ENCODE measurements at regions not wholly inside any gene's neighbourhood (a gene's known extent, or its start where the extent isn't known, plus 50 kb on each side); places are given as distances from the start of the nearest gene placed in this dataset.
"Not testable (repeated sequence)": the region's sequence is repeated elsewhere in the genome, so short reads cannot be mapped to it uniquely, and the experiment has no call there.

DNA sequence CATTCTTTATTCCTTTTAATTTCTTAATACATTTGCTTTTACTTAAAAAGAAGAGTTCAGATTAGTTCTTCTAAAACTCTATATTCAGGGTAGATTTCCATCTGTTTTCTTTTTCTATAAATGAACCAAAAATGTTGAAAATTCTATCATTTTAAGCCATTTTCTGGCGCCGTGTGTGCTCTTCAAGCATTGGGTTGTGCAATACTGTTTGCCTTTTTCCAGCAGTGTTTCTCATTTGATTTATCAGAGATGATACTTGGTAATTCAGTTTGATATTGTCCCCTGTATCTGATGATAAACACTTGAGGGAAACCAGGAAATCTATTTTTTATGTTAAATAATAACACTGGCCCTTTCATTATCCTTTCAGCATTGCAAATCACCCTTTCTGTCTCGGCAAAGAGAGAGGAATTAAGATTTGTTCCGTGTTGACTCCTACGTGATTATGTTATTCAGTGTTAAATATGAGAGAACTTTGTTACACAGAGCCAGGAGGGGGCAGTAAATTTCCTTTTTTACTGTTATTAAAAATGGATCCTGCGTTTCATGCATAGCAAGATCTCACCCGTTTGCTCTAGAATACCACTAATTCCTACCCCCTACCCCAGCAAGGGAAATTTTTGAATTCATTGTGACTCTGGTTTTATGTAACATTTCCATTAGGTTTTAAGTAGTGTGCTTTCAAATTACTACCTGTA lies 606.9 kb upstream of the RBFOX1 start:
- no peaks in the 10 kb centered on the region for H3K4me1 ChIP-seq
- no peak overlapping the region for H3K4me3 ChIP-seq
- DNase-seq (ENCODE audit: low spot score in 2 of 2) = no peak
- TF ChIP-seq, protein P1, sequence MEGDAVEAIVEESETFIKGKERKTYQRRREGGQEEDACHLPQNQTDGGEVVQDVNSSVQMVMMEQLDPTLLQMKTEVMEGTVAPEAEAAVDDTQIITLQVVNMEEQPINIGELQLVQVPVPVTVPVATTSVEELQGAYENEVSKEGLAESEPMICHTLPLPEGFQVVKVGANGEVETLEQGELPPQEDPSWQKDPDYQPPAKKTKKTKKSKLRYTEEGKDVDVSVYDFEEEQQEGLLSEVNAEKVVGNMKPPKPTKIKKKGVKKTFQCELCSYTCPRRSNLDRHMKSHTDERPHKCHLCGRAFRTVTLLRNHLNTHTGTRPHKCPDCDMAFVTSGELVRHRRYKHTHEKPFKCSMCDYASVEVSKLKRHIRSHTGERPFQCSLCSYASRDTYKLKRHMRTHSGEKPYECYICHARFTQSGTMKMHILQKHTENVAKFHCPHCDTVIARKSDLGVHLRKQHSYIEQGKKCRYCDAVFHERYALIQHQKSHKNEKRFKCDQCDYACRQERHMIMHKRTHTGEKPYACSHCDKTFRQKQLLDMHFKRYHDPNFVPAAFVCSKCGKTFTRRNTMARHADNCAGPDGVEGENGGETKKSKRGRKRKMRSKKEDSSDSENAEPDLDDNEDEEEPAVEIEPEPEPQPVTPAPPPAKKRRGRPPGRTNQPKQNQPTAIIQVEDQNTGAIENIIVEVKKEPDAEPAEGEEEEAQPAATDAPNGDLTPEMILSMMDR (IDR thresholded peaks at IDR 0.05) = no peak
- TF ChIP-seq POLR2A (IDR thresholded peaks at IDR 0.05) (no peak), POLR2AphosphoS5 (IDR thresholded peaks at IDR 0.05) (no peak)
- H3K27me3 ChIP-seq = no peaks in the 10 kb centered on the region
- H3K36me3 ChIP-seq = no peaks in the 10 kb centered on the region
- intact Hi-C loops (cut with DNase I; ENCODE audit: low total_unique reads) = no loop called here
- H3K27ac ChIP-seq = no peak overlapping the region
- no peaks in the 10 kb centered on the region for H3K9me3 ChIP-seq

DNA sequence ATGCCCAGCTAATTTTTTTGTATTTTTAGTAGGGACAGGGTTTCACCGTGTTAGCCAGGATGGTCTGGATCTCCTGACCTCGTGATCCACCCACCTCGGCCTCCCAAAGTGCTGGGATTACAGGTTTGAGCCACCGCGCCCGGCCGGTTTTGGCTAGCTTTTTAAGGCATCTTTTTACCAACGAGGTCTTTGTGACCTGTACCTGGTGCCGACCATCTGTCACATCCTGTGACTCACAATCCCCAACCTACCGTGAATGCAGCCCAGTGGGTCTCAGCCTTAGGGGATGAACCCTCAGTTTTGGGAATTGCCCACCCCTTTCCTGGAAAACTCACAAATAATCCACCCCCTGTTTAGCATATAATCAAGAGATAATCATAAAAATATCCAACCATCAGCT lies 607.4 kb upstream of the RBFOX1 start:
- H3K27ac ChIP-seq; intact Hi-C loops (cut with DNase I; ENCODE audit: low total_unique reads); H3K36me3 ChIP-seq: not testable (repeated sequence)

DNA sequence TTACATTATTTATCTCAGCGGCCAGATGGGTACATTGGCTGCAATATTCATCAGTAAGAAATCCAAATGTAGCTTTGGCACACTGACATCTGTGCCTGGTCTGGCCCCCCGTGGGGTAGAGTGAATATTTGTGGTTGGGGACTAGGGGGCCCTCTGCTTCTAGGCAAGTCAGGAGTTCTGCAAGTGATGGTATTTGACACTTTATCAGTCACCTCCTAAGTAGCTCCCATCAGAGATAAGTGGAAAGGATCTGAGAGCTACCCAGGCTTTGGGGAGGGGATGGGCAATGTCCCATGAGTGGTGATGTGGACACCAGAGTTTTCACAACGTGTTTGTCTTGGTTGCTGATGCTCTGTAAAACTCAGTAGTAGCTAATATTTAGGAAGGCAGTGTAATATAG lies 609.9 kb upstream of the RBFOX1 start:
- intact Hi-C loops (cut with DNase I; ENCODE audit: low total_unique reads) = no loop called here
- no peak overlapping the region for H3K4me3 ChIP-seq
- no peaks in the 10 kb centered on the region for H3K27me3 ChIP-seq
- no peaks in the 10 kb centered on the region for H3K36me3 ChIP-seq
- TF ChIP-seq POLR2A (IDR thresholded peaks at IDR 0.05) (no peak), POLR2AphosphoS5 (IDR thresholded peaks at IDR 0.05) (no peak)
- TF ChIP-seq, protein P1 (IDR thresholded peaks at IDR 0.05) = no peak
- no peak for DNase-seq (ENCODE audit: low spot score in 2 of 2)
- H3K9me3 ChIP-seq = no peaks in the 10 kb centered on the region
- H3K27ac ChIP-seq = no peak overlapping the region
- H3K4me1 ChIP-seq = no peaks in the 10 kb centered on the region

More for the DNA sequence above, 607.4 kb upstream of the RBFOX1 start:
- not testable (repeated sequence) for DNase-seq (ENCODE audit: low spot score in 2 of 2); H3K9me3 ChIP-seq; H3K4me1 ChIP-seq; H3K4me3 ChIP-seq; H3K27me3 ChIP-seq

DNA sequence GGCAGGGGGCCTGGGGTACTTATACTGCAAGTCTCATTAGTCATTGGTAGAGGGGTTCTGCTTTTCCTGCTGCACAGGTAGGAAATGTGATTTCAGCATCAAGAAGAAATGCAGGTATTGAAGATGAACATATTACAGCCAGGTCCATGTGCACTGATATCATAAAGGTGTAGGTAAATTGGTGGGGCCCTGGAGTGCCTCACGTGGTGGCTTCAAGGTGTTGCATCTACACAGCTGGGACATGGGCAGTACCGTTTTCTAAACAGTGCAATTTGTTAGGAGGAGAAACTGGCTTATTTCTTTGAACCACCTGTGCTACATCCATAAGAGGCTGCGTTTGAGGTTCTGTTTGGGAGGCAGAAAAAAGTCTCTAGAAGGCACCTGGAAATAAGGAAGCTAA lies 618.1 kb upstream of the RBFOX1 start:
- peaks cover 0 to 12% of the 10 kb centered on the region in 2 donors for H3K9me3 ChIP-seq
- no peak for DNase-seq (ENCODE audit: low spot score in 2 of 2)
- no peaks in the 10 kb centered on the region for H3K36me3 ChIP-seq
- TF ChIP-seq, protein P1 (IDR thresholded peaks at IDR 0.05) = no peak
- TF ChIP-seq POLR2A (IDR thresholded peaks at IDR 0.05) = no peak
- no peak for TF ChIP-seq POLR2AphosphoS5 (IDR thresholded peaks at IDR 0.05)
- H3K4me3 ChIP-seq = no peak overlapping the region
- no peaks in the 10 kb centered on the region for H3K4me1 ChIP-seq
- H3K27ac ChIP-seq = no peak overlapping the region
- no peaks in the 10 kb centered on the region for H3K27me3 ChIP-seq
- intact Hi-C loops (cut with DNase I; ENCODE audit: low total_unique reads) = no loop called here

DNA sequence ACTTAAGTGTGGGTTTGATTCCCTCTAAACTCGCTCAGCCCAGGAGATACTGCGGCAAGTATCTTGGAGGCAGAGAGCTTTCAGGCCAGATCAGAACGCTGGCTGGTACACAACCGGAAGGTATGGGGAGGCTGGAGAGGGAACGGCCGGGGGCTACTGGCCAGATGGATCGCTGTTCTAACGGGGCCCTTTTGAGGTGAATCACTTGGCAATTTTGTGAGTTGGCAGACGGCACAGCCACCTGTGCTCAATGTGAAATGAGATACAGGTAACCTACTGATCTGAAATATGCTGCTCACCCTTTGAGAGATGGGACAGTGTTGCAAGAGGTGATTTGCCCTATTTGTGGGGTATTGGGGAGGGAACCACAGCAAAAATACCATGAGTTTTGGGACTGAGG lies 622.9 kb upstream of the RBFOX1 start:
- H3K9me3 ChIP-seq = peaks cover 0 to 12% of the 10 kb centered on the region in 2 donors
- intact Hi-C loops (cut with DNase I; ENCODE audit: low total_unique reads) = no loop called here
- no peak overlapping the region for H3K4me3 ChIP-seq
- no peaks in the 10 kb centered on the region for H3K4me1 ChIP-seq
- no peak for TF ChIP-seq POLR2AphosphoS5 (IDR thresholded peaks at IDR 0.05)
- no peak for TF ChIP-seq POLR2A (IDR thresholded peaks at IDR 0.05)
- TF ChIP-seq, protein P1 (IDR thresholded peaks at IDR 0.05) = no peak
- H3K27me3 ChIP-seq = no peaks in the 10 kb centered on the region
- H3K36me3 ChIP-seq = no peaks in the 10 kb centered on the region
- no peak overlapping the region for H3K27ac ChIP-seq
- no peak for DNase-seq (ENCODE audit: low spot score in 2 of 2)

Measured in breast epithelium (tissue), 4 donors.